Keratinocyte (primary cell): ENCODE measurements at regions not wholly inside any gene's neighbourhood (a gene's known extent, or its start where the extent isn't known, plus 50 kb on each side); places are given as distances from the start of the nearest gene placed in this dataset.

ENCODE experiments used
- DNase-seq: peaks from one replicate; pipeline ENCODE4 v3.0.0-alpha.2; 2011; ENCODE audit warnings: low read depth, missing footprints, low spot score
- FAIRE-seq: peaks from 2 replicates; lab custom pipeline; 2011; peaks lifted over from hg19 to GRCh38; lab: Jason Lieb, UNC
- H2AFZ ChIP-seq: 2 replicates; pipeline ENCODE4 v1.6.0; 2012; ENCODE audit warnings: low read length, control low read depth, inconsistent platforms; ENCODE audit not compliant: control insufficient read depth
- H3K27ac ChIP-seq: 2 replicates; pipeline ENCODE4 v1.5.1; 2011; ENCODE audit warnings: low read length; ENCODE audit not compliant: control insufficient read depth, insufficient read depth
- H3K27me3 ChIP-seq: 3 replicates; pipeline ENCODE4 v1.6.0; 2011; ENCODE audit warnings: low read length; ENCODE audit not compliant: control insufficient read depth, insufficient read depth; ENCODE audit errors: extremely low read depth
- H3K36me3 ChIP-seq, 2 experiments: 2 replicates in 1 of 2; 3 replicates in 1 of 2; pipeline ENCODE4 v1.5.1; 2011; ENCODE audit warnings: low read length in 2 of 2, mild to moderate bottlenecking in 1 of 2; ENCODE audit not compliant: control insufficient read depth in 2 of 2, insufficient read depth in 2 of 2; ENCODE audit errors: extremely low read depth in 1 of 2
- H3K4me1 ChIP-seq: 3 replicates; pipeline ENCODE4 v1.5.1; 2011; ENCODE audit warnings: low read length; ENCODE audit not compliant: control insufficient read depth, insufficient read depth; ENCODE audit errors: extremely low read depth
- H3K4me2 ChIP-seq: 3 replicates; pipeline ENCODE4 v1.6.0; 2011; ENCODE audit warnings: low read depth, low read length; ENCODE audit not compliant: control insufficient read depth, insufficient read depth; ENCODE audit errors: extremely low read depth
- H3K4me3 ChIP-seq, 3 experiments: fragments of 200-600 bp in 1 of 3; sonication (generic) in 1 of 3; 2 replicates in 2 of 3; 3 replicates in 1 of 3; pipeline ENCODE4 v1.5.1; 2011 to 2016; ENCODE audit warnings: low read length in 3 of 3, mild to moderate bottlenecking in 3 of 3, control low read depth in 2 of 3, inconsistent platforms in 1 of 3, low read depth in 1 of 3, mixed read lengths in 1 of 3, mixed run types in 1 of 3, moderate library complexity in 1 of 3; ENCODE audit not compliant: control insufficient read depth in 2 of 3, insufficient read depth in 2 of 3; ENCODE audit errors: extremely low read depth in 1 of 3
- H3K79me2 ChIP-seq: 2 replicates; pipeline ENCODE4 v1.6.0; 2012; ENCODE audit warnings: low read length; ENCODE audit not compliant: control insufficient read depth, insufficient read depth
- H3K9ac ChIP-seq: 3 replicates; pipeline ENCODE4 v1.6.0; 2011; ENCODE audit warnings: low read length; ENCODE audit not compliant: control insufficient read depth, insufficient read depth; ENCODE audit errors: extremely low read depth
- H3K9me1 ChIP-seq: 3 replicates; pipeline ENCODE4 v1.6.0; 2011; ENCODE audit warnings: low read length; ENCODE audit not compliant: control insufficient read depth, insufficient read depth; ENCODE audit errors: extremely low read depth
- H3K9me3 ChIP-seq: 2 replicates; pipeline ENCODE4 v1.5.1; 2012; ENCODE audit warnings: low read depth, low read length; ENCODE audit not compliant: control insufficient read depth
- H4K20me1 ChIP-seq: 3 replicates; pipeline ENCODE4 v1.6.0; 2011; ENCODE audit warnings: low read length; ENCODE audit not compliant: control insufficient read depth, insufficient read depth; ENCODE audit errors: extremely low read depth
- EZH2 ChIP-seq: IDR thresholded peaks from one replicate; pipeline ENCODE4 v1.6.1; 2012; ENCODE audit warnings: inconsistent platforms, mild to moderate bottlenecking, low read length, moderate library complexity
- dilution Hi-C: fragments of 300-500 bp; cut with MboI; formaldehyde crosslinking; loops from one replicate; pipeline ENCODE4 v1.7.0; 2020; ENCODE audit warnings: low sequenced_read_pairs; ENCODE audit not compliant: extremely low pct_ligation_motif_present
- TF ChIP-seq, protein P1 (sequence below), 3 experiments: IDR thresholded peaks in 1 of 3; conservative IDR thresholded peaks in 1 of 3; optimal IDR thresholded peaks in 1 of 3; 2 replicates in 2 of 3; 3 replicates in 1 of 3; pipeline versions ENCODE3 to v1.5.1; 2011; ENCODE audit warnings: low read length in 3 of 3, mild to moderate bottlenecking in 3 of 3, moderate library complexity in 2 of 3, control low read depth in 1 of 3, inconsistent platforms in 1 of 3; ENCODE audit not compliant: insufficient read depth in 2 of 3; ENCODE audit errors: extremely low read depth in 1 of 3

DNA sequence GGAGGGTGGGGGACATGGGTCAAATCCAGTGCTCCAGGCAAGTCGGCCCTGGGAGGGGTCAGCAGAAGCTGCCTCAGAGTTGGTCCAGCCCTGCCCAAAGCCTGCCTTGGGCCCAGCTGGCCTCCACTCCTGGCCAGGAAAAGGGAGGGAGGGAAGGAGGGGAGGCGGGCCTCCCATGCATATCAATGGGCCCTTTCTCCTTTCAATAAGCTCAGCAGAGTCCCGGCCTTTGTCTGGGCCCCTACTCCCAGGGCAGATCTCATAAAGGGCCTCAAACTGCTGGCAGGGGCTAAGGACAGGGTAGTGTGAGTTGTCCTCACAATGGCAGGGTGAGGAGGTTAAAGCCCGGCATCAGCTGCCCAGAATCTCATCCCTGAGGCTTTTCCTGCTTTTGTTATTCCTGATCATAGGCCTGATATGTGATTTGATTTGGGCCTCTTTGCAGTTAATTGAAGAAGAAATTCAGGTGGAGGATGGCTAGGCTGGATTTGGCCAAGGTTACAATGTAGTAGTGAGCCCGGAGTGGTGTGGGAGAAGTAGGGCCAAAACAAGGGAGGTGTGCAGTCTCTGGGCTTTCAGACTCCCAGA lies 121.1 kb upstream of the ATP6AP2 start:
- H3K4me2 ChIP-seq, result no peak overlapping the region
- DNase-seq (no peak), FAIRE-seq (no peak)
- no peaks in the 10 kb centered on the region for H3K27me3 ChIP-seq
- H3K36me3 ChIP-seq, result no peaks in the 10 kb centered on the region
- H3K4me1 ChIP-seq, result no peaks in the 10 kb centered on the region
- no peak overlapping the region for H3K4me3 ChIP-seq
- H3K79me2 ChIP-seq, result no peaks in the 10 kb centered on the region
- no peak overlapping the region for H2AFZ ChIP-seq
- dilution Hi-C loops, result no loop called here
- TF ChIP-seq EZH2, result no peak
- TF ChIP-seq, protein P1, sequence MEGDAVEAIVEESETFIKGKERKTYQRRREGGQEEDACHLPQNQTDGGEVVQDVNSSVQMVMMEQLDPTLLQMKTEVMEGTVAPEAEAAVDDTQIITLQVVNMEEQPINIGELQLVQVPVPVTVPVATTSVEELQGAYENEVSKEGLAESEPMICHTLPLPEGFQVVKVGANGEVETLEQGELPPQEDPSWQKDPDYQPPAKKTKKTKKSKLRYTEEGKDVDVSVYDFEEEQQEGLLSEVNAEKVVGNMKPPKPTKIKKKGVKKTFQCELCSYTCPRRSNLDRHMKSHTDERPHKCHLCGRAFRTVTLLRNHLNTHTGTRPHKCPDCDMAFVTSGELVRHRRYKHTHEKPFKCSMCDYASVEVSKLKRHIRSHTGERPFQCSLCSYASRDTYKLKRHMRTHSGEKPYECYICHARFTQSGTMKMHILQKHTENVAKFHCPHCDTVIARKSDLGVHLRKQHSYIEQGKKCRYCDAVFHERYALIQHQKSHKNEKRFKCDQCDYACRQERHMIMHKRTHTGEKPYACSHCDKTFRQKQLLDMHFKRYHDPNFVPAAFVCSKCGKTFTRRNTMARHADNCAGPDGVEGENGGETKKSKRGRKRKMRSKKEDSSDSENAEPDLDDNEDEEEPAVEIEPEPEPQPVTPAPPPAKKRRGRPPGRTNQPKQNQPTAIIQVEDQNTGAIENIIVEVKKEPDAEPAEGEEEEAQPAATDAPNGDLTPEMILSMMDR (optimal IDR thresholded peaks at IDR 0.05 in 1 of 3, IDR thresholded peaks at IDR 0.05 in 1 of 3, conservative IDR thresholded peaks at IDR 0.05 in 1 of 3; ENCODE audit: extremely low read depth in 1 of 3, insufficient read depth in 2 of 3, low read length in 3 of 3), result no peak
- no peak overlapping the region for H3K27ac ChIP-seq
- H4K20me1 ChIP-seq, result no peaks in the 10 kb centered on the region
- H3K9me1 ChIP-seq, result no peaks in the 10 kb centered on the region
- H3K9ac ChIP-seq, result no peak overlapping the region
- peaks cover 1% of the 10 kb centered on the region for H3K9me3 ChIP-seq

DNA sequence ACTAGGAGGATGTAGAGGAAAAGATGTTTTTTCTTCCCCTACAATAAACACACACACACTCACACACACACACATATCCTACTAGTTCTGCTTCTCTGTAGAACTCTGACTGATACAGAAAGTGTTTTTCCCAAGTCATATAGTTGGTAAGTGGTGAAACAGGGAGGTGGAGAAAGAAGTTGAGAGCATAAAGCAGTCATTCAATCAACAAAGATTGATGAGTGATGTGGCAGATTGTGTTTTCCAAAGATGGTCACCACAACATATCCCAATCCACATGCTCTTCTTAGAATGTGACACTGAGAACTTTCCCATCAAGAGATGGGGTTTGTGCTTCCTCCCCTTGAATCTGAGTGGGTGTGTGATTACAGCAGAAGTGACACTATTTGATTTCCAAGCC lies 123.4 kb upstream of the ATP6AP2 start:
- H3K9me3 ChIP-seq, result peaks cover 1% of the 10 kb centered on the region
- H3K9ac ChIP-seq, result no peak overlapping the region
- H3K4me3 ChIP-seq, result no peak overlapping the region
- H3K4me2 ChIP-seq, result no peak overlapping the region
- no peak for TF ChIP-seq EZH2
- TF ChIP-seq, protein P1 (optimal IDR thresholded peaks at IDR 0.05 in 1 of 3, IDR thresholded peaks at IDR 0.05 in 1 of 3, conservative IDR thresholded peaks at IDR 0.05 in 1 of 3; ENCODE audit: extremely low read depth in 1 of 3, insufficient read depth in 2 of 3, low read length in 3 of 3), result no peak
- H3K4me1 ChIP-seq, result no peaks in the 10 kb centered on the region
- no peaks in the 10 kb centered on the region for H3K9me1 ChIP-seq
- DNase-seq (no peak), FAIRE-seq (no peak)
- H3K27ac ChIP-seq, result no peak overlapping the region
- H3K36me3 ChIP-seq, result no peaks in the 10 kb centered on the region
- no peaks in the 10 kb centered on the region for H4K20me1 ChIP-seq
- H3K79me2 ChIP-seq, result no peaks in the 10 kb centered on the region
- no peak overlapping the region for H2AFZ ChIP-seq
- dilution Hi-C loops, result no loop called here
- no peaks in the 10 kb centered on the region for H3K27me3 ChIP-seq
